ENCODE measurements at regions not wholly inside any gene's neighbourhood (a gene's known extent, or its start where the extent isn't known, plus 50 kb on each side); places are given as distances from the start of the nearest gene placed in this dataset.
A peak's percentile ranks its signal among the peaks of the same experiment; 100 is the strongest.

- no peak for DNase-seq (ENCODE audit: low read depth, low spot score)
- in situ Hi-C loops (cut with HindIII; ENCODE audit: low pct_unique_long_range_greater_than_20kb, low sequenced_read_pairs) = no loop called here
These were observed 54.1 kb upstream of the PIK3C2G start for GRCh38 chr12:18207266-18207665.

- in situ Hi-C loops (cut with HindIII; ENCODE audit: low pct_unique_long_range_greater_than_20kb, low sequenced_read_pairs) = no loop called here
- no peak for DNase-seq (ENCODE audit: low read depth, low spot score)
These were observed 55.1 kb upstream of the PIK3C2G start for GRCh38 chr12:18206198-18206597.

GRCh38 chr12:18204053-18204452 is 57.3 kb upstream of the PIK3C2G start:
- in situ Hi-C loops (cut with HindIII; ENCODE audit: low pct_unique_long_range_greater_than_20kb, low sequenced_read_pairs) = no loop called here
- DNase-seq (ENCODE audit: low read depth, low spot score) = no peak

GRCh38 chr12:18192119-18192518 is 69.2 kb upstream of the PIK3C2G start:
- in situ Hi-C loops (cut with HindIII; ENCODE audit: low pct_unique_long_range_greater_than_20kb, low sequenced_read_pairs) = no loop called here

GRCh38 chr12:18183141-18183540 is 78.2 kb upstream of the PIK3C2G start:
- in situ Hi-C loops (cut with HindIII; ENCODE audit: low pct_unique_long_range_greater_than_20kb, low sequenced_read_pairs) = no loop called here
- no peak for DNase-seq (ENCODE audit: low read depth, low spot score)

More at GRCh38 chr12:18192119-18192518, 69.2 kb upstream of the PIK3C2G start:
- DNase-seq (ENCODE audit: low read depth, low spot score) = no peak

GRCh38 chr12:18171571-18171970 is 81.6 kb upstream of the RERGL start:
- in situ Hi-C loops (cut with HindIII; ENCODE audit: low pct_unique_long_range_greater_than_20kb, low sequenced_read_pairs) = no loop called here
- DNase-seq (ENCODE audit: low read depth, low spot score) = peak; percentile 87

- in situ Hi-C loops (cut with HindIII; ENCODE audit: low pct_unique_long_range_greater_than_20kb, low sequenced_read_pairs) = no loop called here
- no peak for DNase-seq (ENCODE audit: low read depth, low spot score)
These were observed 78.0 kb upstream of the RERGL start for GRCh38 chr12:18168016-18168415.

- in situ Hi-C loops (cut with HindIII; ENCODE audit: low pct_unique_long_range_greater_than_20kb, low sequenced_read_pairs) = no loop called here
- no peak for DNase-seq (ENCODE audit: low read depth, low spot score)
These were observed 75.9 kb upstream of the RERGL start for GRCh38 chr12:18165889-18166288.

GRCh38 chr12:18165422-18165871 is 75.5 kb upstream of the RERGL start:
- in situ Hi-C loops (cut with HindIII; ENCODE audit: low pct_unique_long_range_greater_than_20kb, low sequenced_read_pairs) = no loop called here
- DNase-seq (ENCODE audit: low read depth, low spot score) = peak; percentile 50

GRCh38 chr12:18160901-18161300 is 70.9 kb upstream of the RERGL start:
- in situ Hi-C loops (cut with HindIII; ENCODE audit: low pct_unique_long_range_greater_than_20kb, low sequenced_read_pairs) = no loop called here
- DNase-seq (ENCODE audit: low read depth, low spot score) = no peak

- in situ Hi-C loops (cut with HindIII; ENCODE audit: low pct_unique_long_range_greater_than_20kb, low sequenced_read_pairs) = no loop called here
- DNase-seq (ENCODE audit: low read depth, low spot score) = peak; percentile 80
These were observed 69.0 kb upstream of the RERGL start for GRCh38 chr12:18158774-18159557.

- DNase-seq (ENCODE audit: low read depth, low spot score) = no peak
- in situ Hi-C loops (cut with HindIII; ENCODE audit: low pct_unique_long_range_greater_than_20kb, low sequenced_read_pairs) = no loop called here
These were observed 63.8 kb upstream of the RERGL start for GRCh38 chr12:18153826-18154225.

GRCh38 chr12:18151036-18151435 is 61.0 kb upstream of the RERGL start:
- DNase-seq (ENCODE audit: low read depth, low spot score) = no peak
- in situ Hi-C loops (cut with HindIII; ENCODE audit: low pct_unique_long_range_greater_than_20kb, low sequenced_read_pairs) = no loop called here

GRCh38 chr12:18148961-18149360 is 59.0 kb upstream of the RERGL start:
- DNase-seq (ENCODE audit: low read depth, low spot score) = no peak
- in situ Hi-C loops (cut with HindIII; ENCODE audit: low pct_unique_long_range_greater_than_20kb, low sequenced_read_pairs) = no loop called here

GRCh38 chr12:18146363-18146762 is 56.4 kb upstream of the RERGL start:
- in situ Hi-C loops (cut with HindIII; ENCODE audit: low pct_unique_long_range_greater_than_20kb, low sequenced_read_pairs) = no loop called here
- no peak for DNase-seq (ENCODE audit: low read depth, low spot score)

- no peak for DNase-seq (ENCODE audit: low read depth, low spot score)
- in situ Hi-C loops (cut with HindIII; ENCODE audit: low pct_unique_long_range_greater_than_20kb, low sequenced_read_pairs) = no loop called here
These were observed 55.9 kb upstream of the RERGL start for GRCh38 chr12:18145924-18146323.

- peak; percentile 54 for DNase-seq (ENCODE audit: low read depth, low spot score)
- in situ Hi-C loops (cut with HindIII; ENCODE audit: low pct_unique_long_range_greater_than_20kb, low sequenced_read_pairs) = no loop called here
These were observed 51.3 kb upstream of the RERGL start for GRCh38 chr12:18141048-18141982.

GRCh38 chr12:18139989-18140596 is 50.1 kb upstream of the RERGL start:
- DNase-seq (ENCODE audit: low read depth, low spot score) = peak; percentile 60
- in situ Hi-C loops (cut with HindIII; ENCODE audit: low pct_unique_long_range_greater_than_20kb, low sequenced_read_pairs) = no loop called here
